Mesendoderm (in vitro differentiated cells): ENCODE measurements at regions not wholly inside any gene's neighbourhood (a gene's known extent, or its start where the extent isn't known, plus 50 kb on each side); places are given as distances from the start of the nearest gene placed in this dataset.

ENCODE experiments used
- DNase-seq: peaks from one replicate; pipeline ENCODE4 v3.0.0; 2013
- H2AK5ac ChIP-seq: 2 replicates; pipeline ENCODE4 v1.6.1; 2013; ENCODE audit warnings: low read length, inconsistent platforms
- H2BK120ac ChIP-seq: 2 replicates; pipeline ENCODE4 v1.6.1; 2013; ENCODE audit warnings: low read depth, mild to moderate bottlenecking, low read length, moderate library complexity, mixed read lengths
- H2BK15ac ChIP-seq: replicated peaks from 2 replicates; pipeline ENCODE4 v1.6.1; 2013; ENCODE audit warnings: low read depth, mild to moderate bottlenecking, moderate library complexity
- H2BK5ac ChIP-seq: 2 replicates; pipeline ENCODE4 v1.6.1; 2013; ENCODE audit warnings: low read length, inconsistent platforms
- H3K18ac ChIP-seq: 2 replicates; pipeline ENCODE4 v1.6.1; 2013; ENCODE audit warnings: mild to moderate bottlenecking, low read length, mixed read lengths
- H3K23ac ChIP-seq: one replicate; pipeline ENCODE4 v1.6.1; 2013; ENCODE audit warnings: low read length
- H3K27ac ChIP-seq: 2 replicates; pipeline ENCODE4 v1.5.1; 2013; ENCODE audit warnings: low read depth, mild to moderate bottlenecking, inconsistent platforms, low read length, moderate library complexity
- H3K27me3 ChIP-seq: 2 replicates; pipeline ENCODE4 v1.6.1; 2013; ENCODE audit warnings: low read length, control low read depth, mild to moderate bottlenecking, inconsistent platforms; ENCODE audit not compliant: insufficient read depth, poor library complexity
- H3K36me3 ChIP-seq: 2 replicates; pipeline ENCODE4 v1.6.1; 2013; ENCODE audit warnings: low read length, inconsistent platforms; ENCODE audit not compliant: control insufficient read depth, insufficient read depth
- H3K4ac ChIP-seq: one replicate; pipeline ENCODE4 v1.6.1; 2013; ENCODE audit warnings: low read depth, mild to moderate bottlenecking, low read length, moderate library complexity
- H3K4me1 ChIP-seq: 2 replicates; pipeline ENCODE4 v1.6.1; 2013; ENCODE audit warnings: low read depth, low read length, inconsistent platforms; ENCODE audit not compliant: control insufficient read depth
- H3K4me2 ChIP-seq: 2 replicates; pipeline ENCODE4 v1.6.1; 2013; ENCODE audit warnings: low read length
- H3K4me3 ChIP-seq: 2 replicates; pipeline ENCODE4 v1.5.1; 2013; ENCODE audit warnings: mild to moderate bottlenecking, low read length
- H3K56ac ChIP-seq: one replicate; pipeline ENCODE4 v1.6.1; 2013; ENCODE audit warnings: low read length
- H3K79me1 ChIP-seq: 2 replicates; pipeline ENCODE4 v1.6.1; 2013; ENCODE audit warnings: low read length, inconsistent platforms
- H3K79me2 ChIP-seq: 2 replicates; pipeline ENCODE4 v1.6.1; 2013; ENCODE audit warnings: mild to moderate bottlenecking, low read length; ENCODE audit not compliant: control insufficient read depth, insufficient read depth
- H3K9ac ChIP-seq: 2 replicates; pipeline ENCODE4 v1.6.1; 2013; ENCODE audit warnings: low read length, inconsistent platforms
- H4K5ac ChIP-seq: one replicate; pipeline ENCODE4 v1.6.1; 2013; ENCODE audit warnings: low read length
- H4K8ac ChIP-seq: one replicate; pipeline ENCODE4 v1.6.1; 2013; ENCODE audit warnings: low read depth, mild to moderate bottlenecking, control low read depth, low read length, moderate library complexity
- WGBS: extraction: QIAGEN DNeasy Blood & Tissue Kit; methylation state at CpG from one replicate; pipeline ENCODE4 v1.1.7; 2013; ENCODE audit warnings: low lambda C conversion rate, missing lambda C conversion rate; ENCODE audit not compliant: insufficient coverage; ENCODE audit errors: extremely low coverage; 5-methylcytosine and 5-hydroxymethylcytosine counted together

- Histone ChIP-seq H2BK15ac (no peak overlapping the region), H3K27me3 (no peaks in the 10 kb centered on the region), H3K4me1 (no peaks in the 10 kb centered on the region), H4K5ac (no peak overlapping the region), H3K4me2 (no peak overlapping the region), H3K4me3 (no peak overlapping the region), H3K23ac (no peak overlapping the region), H3K4ac (no peak overlapping the region), H2BK5ac (no peak overlapping the region), H4K8ac (no peak overlapping the region), H3K79me2 (no peaks in the 10 kb centered on the region), H3K36me3 (no peaks in the 10 kb centered on the region), H3K18ac (no peak overlapping the region), H3K79me1 (no peaks in the 10 kb centered on the region), H3K56ac (no peak overlapping the region), H3K27ac (no peak overlapping the region), H3K9ac (no peak overlapping the region), H2AK5ac (no peak overlapping the region), H2BK120ac (no peak overlapping the region)
- DNase-seq: no peak
- no CpG with 5 or more reads among the region's 4 CpGs for WGBS
Observed at GRCh38 chr20:16930656-16931055, 182.5 kb downstream of the OTOR start.

GRCh38 chr20:16939051-16939450, 190.9 kb downstream of the OTOR start:
- Histone ChIP-seq H3K4ac (no peak overlapping the region), H2BK120ac (no peak overlapping the region), H3K79me2 (no peaks in the 10 kb centered on the region), H3K56ac (no peak overlapping the region), H3K4me3 (no peak overlapping the region), H3K36me3 (no peaks in the 10 kb centered on the region), H4K5ac (no peak overlapping the region), H2AK5ac (no peak overlapping the region), H2BK15ac (no peak overlapping the region), H3K27ac (no peak overlapping the region), H3K18ac (no peak overlapping the region), H3K79me1 (no peaks in the 10 kb centered on the region), H3K9ac (no peak overlapping the region), H4K8ac (no peak overlapping the region), H3K4me1 (no peaks in the 10 kb centered on the region), H3K23ac (no peak overlapping the region), H3K4me2 (no peak overlapping the region), H2BK5ac (no peak overlapping the region), H3K27me3 (no peaks in the 10 kb centered on the region)
- DNase-seq: no peak
- no CpG with 5 or more reads among the region's 3 CpGs for WGBS

- no peaks in the 10 kb centered on the region for H3K4me1 ChIP-seq
- no peak overlapping the region for H3K4me2 ChIP-seq
- H3K4me3 ChIP-seq: no peak overlapping the region
- H3K4ac ChIP-seq: no peak overlapping the region
- no peak overlapping the region for H4K5ac ChIP-seq
- H4K8ac ChIP-seq: no peak overlapping the region
- no peak for DNase-seq
- H2BK5ac ChIP-seq: no peak overlapping the region
- no peaks in the 10 kb centered on the region for H3K79me1 ChIP-seq
- no peak overlapping the region for H3K18ac ChIP-seq
- no peak overlapping the region for H3K27ac ChIP-seq
- H2BK120ac ChIP-seq: no peak overlapping the region
- no peaks in the 10 kb centered on the region for H3K79me2 ChIP-seq
- no CpG with 5 or more reads among the region's 1 CpG for WGBS
- no peaks in the 10 kb centered on the region for H3K36me3 ChIP-seq
- H3K56ac ChIP-seq: no peak overlapping the region
- H2AK5ac ChIP-seq: no peak overlapping the region
- H3K23ac ChIP-seq: no peak overlapping the region
- no peak overlapping the region for H3K9ac ChIP-seq
- no peak overlapping the region for H2BK15ac ChIP-seq
- H3K27me3 ChIP-seq: no peaks in the 10 kb centered on the region
Observed at GRCh38 chr20:16940701-16941100, 192.5 kb downstream of the OTOR start.

GRCh38 chr20:16942051-16942450, 193.9 kb downstream of the OTOR start:
- Histone ChIP-seq H3K27me3 (no peaks in the 10 kb centered on the region), H3K23ac (no peak overlapping the region), H3K4ac (no peak overlapping the region), H4K5ac (no peak overlapping the region), H3K4me3 (no peak overlapping the region), H3K18ac (no peak overlapping the region), H2BK5ac (no peak overlapping the region), H3K9ac (no peak overlapping the region), H3K27ac (no peak overlapping the region), H4K8ac (no peak overlapping the region), H3K79me1 (no peaks in the 10 kb centered on the region), H3K36me3 (no peaks in the 10 kb centered on the region), H2BK120ac (no peak overlapping the region), H2AK5ac (no peak overlapping the region), H3K4me1 (no peaks in the 10 kb centered on the region), H2BK15ac (no peak overlapping the region), H3K4me2 (no peak overlapping the region), H3K79me2 (no peaks in the 10 kb centered on the region), H3K56ac (no peak overlapping the region)
- no CpG with 5 or more reads among the region's 1 CpG for WGBS
- no peak for DNase-seq

- H3K79me2 ChIP-seq: no peaks in the 10 kb centered on the region
- H2AK5ac ChIP-seq: no peak overlapping the region
- H3K4me3 ChIP-seq: no peak overlapping the region
- H4K5ac ChIP-seq: no peak overlapping the region
- no peak overlapping the region for H2BK120ac ChIP-seq
- no CpG with 5 or more reads among the region's 2 CpGs for WGBS
- no peak overlapping the region for H3K4ac ChIP-seq
- no peak overlapping the region for H3K23ac ChIP-seq
- no peak overlapping the region for H3K56ac ChIP-seq
- no peak overlapping the region for H3K18ac ChIP-seq
- no peak overlapping the region for H2BK5ac ChIP-seq
- DNase-seq: peak; percentile 33
- H3K9ac ChIP-seq: no peak overlapping the region
- no peaks in the 10 kb centered on the region for H3K36me3 ChIP-seq
- no peak overlapping the region for H2BK15ac ChIP-seq
- no peak overlapping the region for H3K4me2 ChIP-seq
- no peak overlapping the region for H3K27ac ChIP-seq
- H3K79me1 ChIP-seq: no peaks in the 10 kb centered on the region
- no peaks in the 10 kb centered on the region for H3K4me1 ChIP-seq
- no peak overlapping the region for H4K8ac ChIP-seq
- H3K27me3 ChIP-seq: no peaks in the 10 kb centered on the region
Observed at GRCh38 chr20:16942756-16943155, 194.6 kb downstream of the OTOR start.

- WGBS: no CpG with 5 or more reads among the region's 2 CpGs
- Histone ChIP-seq H2AK5ac (no peak overlapping the region), H4K8ac (no peak overlapping the region), H3K27ac (no peak overlapping the region), H2BK120ac (no peak overlapping the region), H3K79me2 (no peaks in the 10 kb centered on the region), H3K36me3 (no peaks in the 10 kb centered on the region), H4K5ac (no peak overlapping the region), H2BK5ac (no peak overlapping the region), H3K4me2 (no peak overlapping the region), H3K56ac (no peak overlapping the region), H3K9ac (no peak overlapping the region), H3K18ac (no peak overlapping the region), H3K4me1 (no peaks in the 10 kb centered on the region), H3K79me1 (no peaks in the 10 kb centered on the region), H3K23ac (no peak overlapping the region), H2BK15ac (no peak overlapping the region), H3K4ac (no peak overlapping the region), H3K4me3 (no peak overlapping the region), H3K27me3 (no peaks in the 10 kb centered on the region)
- peak; percentile 59 for DNase-seq
Observed at GRCh38 chr20:16944745-16945144, 196.6 kb downstream of the OTOR start.
